GM12891 (cell line): ENCODE measurements at regions not wholly inside any gene's neighbourhood (a gene's known extent, or its start where the extent isn't known, plus 50 kb on each side); places are given as distances from the start of the nearest gene placed in this dataset.
"Not testable (repeated sequence)": the region's sequence is repeated elsewhere in the genome, so short reads cannot be mapped to it uniquely, and the experiment has no call there.

ENCODE experiments used
- DNase-seq: peaks from one replicate; pipeline ENCODE4 v3.0.0; 2011; ENCODE audit warnings: low spot score; ENCODE audit not compliant: insufficient read length
- FAIRE-seq: peaks from 2 replicates; lab custom pipeline; 2011; peaks lifted over from hg19 to GRCh38; lab: Jason Lieb, UNC
- PAX5 ChIP-seq: IDR thresholded peaks from 2 replicates; pipeline ENCODE4 v1.6.1; 2011; ENCODE audit warnings: low read length, moderate library complexity, mild to moderate bottlenecking; ENCODE audit not compliant: insufficient read depth, severe bottlenecking
- POLR2A ChIP-seq: IDR thresholded peaks from 2 replicates; pipeline ENCODE4 v1.6.1; 2011; ENCODE audit warnings: low read depth, low read length, control low read depth
- POLR2AphosphoS5 ChIP-seq: IDR thresholded peaks from 2 replicates; pipeline ENCODE4 v1.6.1; 2011; ENCODE audit warnings: low read depth, low read length, control low read depth
- POU2F2 ChIP-seq: IDR thresholded peaks from 2 replicates; pipeline ENCODE4 v1.6.1; 2011; ENCODE audit warnings: low read depth, mild to moderate bottlenecking, control low read depth, low read length, moderate library complexity
- SPI1 ChIP-seq: IDR thresholded peaks from 2 replicates; pipeline ENCODE4 v1.6.1; 2011; ENCODE audit warnings: low read depth, low read length, control low read depth
- TAF1 ChIP-seq: IDR thresholded peaks from 2 replicates; pipeline ENCODE4 v1.6.1; 2011; ENCODE audit warnings: low read depth, low read length, control low read depth

DNA sequence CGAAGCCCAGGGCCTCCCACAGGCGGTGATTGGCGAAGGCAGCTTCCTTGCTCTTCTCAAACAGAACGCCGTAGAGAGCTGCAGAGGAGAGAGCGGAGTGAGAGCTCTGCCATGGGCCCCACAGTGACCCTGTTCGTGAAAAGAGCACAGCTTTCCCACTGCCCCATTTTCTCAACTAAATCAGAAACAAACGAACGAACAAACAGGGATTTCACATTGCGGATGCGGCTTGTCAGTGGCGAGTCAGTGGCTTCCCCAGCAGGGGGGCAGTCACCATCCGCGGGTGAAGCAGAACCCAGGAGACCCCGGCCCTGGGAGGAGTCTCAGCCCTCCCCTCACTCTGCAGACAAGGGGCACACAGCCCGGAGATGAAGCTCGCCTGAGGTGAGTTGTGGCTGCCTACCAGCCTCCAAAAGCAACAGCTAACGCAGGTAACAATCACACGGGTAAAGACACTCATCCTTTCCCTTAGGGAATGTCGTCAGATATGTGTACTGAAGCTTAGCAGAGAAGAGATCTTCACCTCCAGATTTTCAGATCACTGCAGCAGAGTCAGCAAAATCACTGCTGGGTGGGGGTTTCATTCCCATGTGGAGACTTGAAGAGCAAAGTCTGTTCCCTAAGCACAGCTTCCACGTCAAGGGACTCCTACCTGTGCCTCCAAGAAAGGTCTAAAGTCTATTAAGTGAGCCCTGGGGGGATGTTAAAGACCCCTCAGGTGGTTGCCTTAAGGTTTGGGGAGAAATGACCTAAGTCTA lies 51.2 kb upstream of the GPR31 start:
- TF ChIP-seq SPI1 (no peak), TAF1 (no peak), POLR2AphosphoS5 (no peak), POU2F2 (no peak), PAX5 (no peak), POLR2A (no peak)
- DNase-seq (no peak), FAIRE-seq (no peak)

DNA sequence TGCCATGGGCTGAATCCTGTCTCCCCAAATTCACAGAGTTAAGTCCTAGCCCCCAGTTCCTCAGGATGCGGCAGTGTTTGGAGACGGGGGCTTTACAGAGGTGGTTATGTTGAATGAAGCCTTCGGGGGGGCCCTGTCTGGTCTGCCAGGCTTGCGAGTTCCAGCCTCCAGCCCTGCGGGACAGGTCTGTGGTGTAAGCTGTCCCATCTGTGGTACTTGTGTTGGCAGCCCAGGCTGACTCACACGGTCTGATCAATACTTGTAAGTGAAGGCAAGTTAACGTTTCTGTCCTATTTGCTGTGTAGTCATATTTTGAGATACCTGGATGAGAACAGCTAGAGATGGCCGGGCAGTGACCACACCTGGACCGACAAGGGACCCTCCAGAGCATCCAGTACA lies 51.8 kb upstream of the GPR31 start:
- FAIRE-seq (no peak), DNase-seq (no peak)
- no peak for TF ChIP-seq POLR2AphosphoS5
- no peak for TF ChIP-seq POU2F2
- TF ChIP-seq TAF1: no peak
- no peak for TF ChIP-seq PAX5
- TF ChIP-seq POLR2A: no peak
- TF ChIP-seq SPI1: no peak

DNA sequence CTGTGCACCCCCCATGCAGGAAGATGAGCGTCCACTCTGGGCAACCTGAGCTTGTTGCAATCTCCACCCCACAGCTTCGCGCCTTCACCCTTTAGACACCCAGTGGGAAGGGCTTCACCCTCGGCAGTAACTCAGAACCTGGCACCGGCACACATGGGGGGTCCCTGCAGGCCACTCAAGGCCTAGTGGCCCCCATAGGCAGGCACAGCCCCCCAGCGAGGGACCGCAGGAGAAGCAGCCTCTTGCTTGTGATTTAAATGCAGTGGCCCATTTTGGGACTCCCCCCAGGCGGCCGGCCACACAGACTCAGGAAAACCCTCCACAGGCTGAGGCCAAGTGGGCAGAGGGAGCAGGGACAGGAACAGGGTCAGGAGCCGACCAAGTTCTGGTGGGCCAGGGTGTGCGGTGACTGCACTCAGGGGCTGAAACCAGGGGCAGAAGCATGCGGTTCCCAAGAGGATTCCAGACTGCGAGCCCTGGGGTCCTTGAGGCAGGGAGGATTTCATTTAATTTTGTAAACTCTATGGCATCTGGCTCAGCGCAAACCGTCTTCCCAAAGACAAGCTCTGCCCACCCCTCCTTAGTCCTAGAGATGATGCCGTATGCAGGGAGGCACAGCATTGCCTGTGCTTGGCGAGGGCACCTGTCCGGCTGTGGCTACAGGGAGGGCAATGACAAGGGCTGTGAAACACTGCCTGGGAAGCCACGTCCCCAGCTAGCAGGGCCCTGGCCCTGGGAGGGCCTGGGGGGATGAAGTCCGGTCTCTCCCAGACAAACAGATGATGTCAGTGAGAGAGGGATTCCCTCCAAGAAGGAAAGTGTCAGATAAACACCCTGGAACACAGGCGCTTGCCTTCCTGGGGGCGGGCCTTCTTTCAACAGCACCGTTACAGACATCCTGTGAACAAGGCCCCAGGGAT lies 52.9 kb upstream of the GPR31 start:
- FAIRE-seq: no peak
- DNase-seq: no peak
- TF ChIP-seq POLR2AphosphoS5 (no peak), POU2F2 (no peak), POLR2A (no peak)

DNA sequence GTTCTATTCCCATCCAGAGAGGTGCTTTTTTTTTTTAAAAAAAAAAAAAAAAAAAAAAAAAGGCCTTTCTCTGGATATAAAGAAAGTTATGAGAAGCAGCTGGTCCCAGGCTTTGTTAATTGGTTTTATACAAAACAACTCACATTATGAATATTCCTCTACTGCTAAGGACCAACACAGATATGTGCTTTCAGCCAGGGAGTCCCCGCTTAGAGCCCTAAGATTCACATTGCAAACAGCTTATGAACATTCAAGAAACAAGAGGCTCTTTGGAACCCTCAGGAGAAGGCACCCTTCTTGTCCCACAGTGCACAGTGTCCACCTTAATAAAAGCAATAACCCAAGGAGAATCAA lies 53.5 kb upstream of the GPR31 start:
- DNase-seq (no peak), FAIRE-seq (no peak)
- TF ChIP-seq TAF1: no peak
- no peak for TF ChIP-seq POLR2A
- no peak for TF ChIP-seq POLR2AphosphoS5
- TF ChIP-seq SPI1: no peak
- TF ChIP-seq PAX5: no peak
- no peak for TF ChIP-seq POU2F2

DNA sequence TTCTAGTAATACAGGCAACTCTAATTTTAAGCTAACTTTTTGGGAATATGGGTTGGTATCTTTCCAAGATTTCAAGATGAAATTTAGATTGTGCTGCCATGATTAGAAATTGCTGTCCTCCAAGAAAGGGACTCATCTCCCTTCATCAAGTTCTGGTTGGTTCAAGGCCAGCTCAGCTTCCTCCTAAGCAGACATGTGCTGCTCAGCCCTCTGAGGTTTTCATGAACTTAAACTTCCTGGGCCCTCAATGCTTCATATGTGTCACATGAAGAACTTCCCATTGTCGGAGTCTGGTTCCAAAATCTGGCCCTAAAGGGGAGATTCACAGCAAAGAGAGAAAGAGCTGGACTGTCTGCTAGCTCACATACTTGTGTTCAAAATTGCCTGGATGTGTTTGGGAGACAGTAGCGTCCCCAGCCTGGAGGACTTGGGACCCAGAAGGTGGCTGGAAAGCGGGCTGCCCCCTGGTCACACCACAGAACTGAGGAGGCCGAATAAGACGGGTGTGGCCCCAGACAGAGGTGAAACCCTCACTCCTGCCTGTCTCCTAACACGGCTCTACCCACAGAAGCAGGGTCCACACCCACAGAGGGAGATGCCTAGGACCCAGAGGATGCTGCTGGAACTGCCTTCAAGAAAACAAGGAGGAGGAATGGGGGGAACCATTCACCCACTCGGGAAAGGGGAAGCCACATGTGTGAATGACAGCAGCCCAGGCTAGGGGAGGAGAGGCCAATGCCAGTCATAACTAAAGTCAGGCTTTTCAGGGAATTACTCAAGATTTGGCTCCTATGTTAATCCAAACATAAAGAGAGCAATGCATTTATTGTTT lies 54.3 kb upstream of the GPR31 start:
- TF ChIP-seq POLR2A (no peak), TAF1 (no peak), SPI1 (no peak), POU2F2 (no peak), PAX5 (no peak), POLR2AphosphoS5 (no peak)
- FAIRE-seq (no peak), DNase-seq (no peak)

DNA sequence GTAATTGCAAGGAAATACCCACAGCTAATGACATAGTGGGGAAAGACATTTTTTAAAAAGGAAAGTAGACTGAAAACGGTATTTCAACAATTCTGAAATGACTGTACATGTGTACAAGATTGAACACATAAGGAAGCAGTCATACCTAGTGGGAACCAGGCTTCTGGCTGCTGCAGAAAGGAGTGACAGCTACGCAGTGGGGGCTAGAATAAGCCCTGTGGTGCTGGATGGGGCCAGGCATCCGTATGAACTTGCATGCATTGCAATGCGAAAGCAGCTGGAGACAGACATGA lies 54.9 kb upstream of the GPR31 start:
- no peak for DNase-seq
- FAIRE-seq: no peak
- TF ChIP-seq SPI1: no peak

DNA sequence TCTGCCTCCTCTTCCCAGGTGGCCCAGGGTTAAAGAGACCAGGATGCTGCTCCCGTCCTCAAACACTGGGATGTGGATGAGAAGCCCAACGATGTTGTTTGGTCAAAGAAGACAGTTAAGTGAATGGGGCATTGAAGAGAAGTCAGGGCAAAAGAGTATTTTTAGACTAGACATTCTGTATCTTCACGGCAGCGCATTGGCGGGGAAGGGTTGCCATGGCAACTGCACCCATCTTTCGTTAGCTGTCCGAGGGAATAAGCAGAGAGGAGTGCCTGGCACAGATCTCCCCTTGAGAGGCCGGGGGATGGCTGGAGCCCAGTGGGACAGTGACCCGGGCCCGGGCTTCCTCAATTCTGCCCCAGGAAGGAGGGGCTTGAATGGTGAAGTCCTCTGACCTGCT lies 56.4 kb upstream of the GPR31 start:
- FAIRE-seq (no peak), DNase-seq (no peak)
- no peak for TF ChIP-seq PAX5
- TF ChIP-seq POU2F2: no peak
- no peak for TF ChIP-seq SPI1
- no peak for TF ChIP-seq POLR2AphosphoS5
- TF ChIP-seq TAF1: no peak
- no peak for TF ChIP-seq POLR2A

DNA sequence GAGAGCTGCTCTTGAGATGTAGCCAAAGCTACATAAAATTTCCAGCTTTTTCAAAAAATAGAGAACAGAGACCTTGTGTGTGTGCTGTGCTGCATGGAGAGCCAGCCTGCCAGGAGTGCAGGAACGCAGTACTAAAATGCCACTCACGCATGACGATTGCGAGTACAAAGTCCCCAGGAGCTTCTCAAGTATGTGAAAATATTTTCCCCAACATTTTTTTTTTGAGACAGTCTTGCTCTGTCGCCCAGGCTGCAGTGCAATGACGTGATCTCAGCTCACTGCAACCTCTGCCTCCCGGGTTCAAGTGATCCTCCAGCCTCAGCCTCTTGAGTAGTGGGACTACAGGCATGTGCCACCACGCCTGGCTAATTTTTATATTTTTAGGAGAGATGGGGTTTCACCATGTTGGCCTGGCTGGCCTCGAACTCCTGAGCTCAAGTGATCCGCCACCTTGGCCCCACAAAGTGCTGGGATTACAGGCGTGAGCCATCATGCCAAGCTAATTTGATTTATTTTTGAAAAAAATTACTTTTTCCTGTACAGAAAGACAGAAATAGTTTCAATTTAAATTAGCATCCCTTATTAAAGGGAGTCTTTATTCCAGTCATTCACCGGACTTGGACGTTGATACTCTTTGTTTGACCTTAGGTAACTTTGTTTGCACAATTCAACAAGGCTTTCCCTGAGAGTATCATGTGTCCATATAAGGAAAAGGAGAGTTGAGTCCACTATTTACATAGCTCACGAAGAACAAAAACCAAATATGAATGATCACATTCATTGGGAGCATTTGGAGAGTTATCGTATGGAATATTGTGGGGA lies 57.9 kb upstream of the GPR31 start:
- DNase-seq, FAIRE-seq: not testable (repeated sequence)

DNA sequence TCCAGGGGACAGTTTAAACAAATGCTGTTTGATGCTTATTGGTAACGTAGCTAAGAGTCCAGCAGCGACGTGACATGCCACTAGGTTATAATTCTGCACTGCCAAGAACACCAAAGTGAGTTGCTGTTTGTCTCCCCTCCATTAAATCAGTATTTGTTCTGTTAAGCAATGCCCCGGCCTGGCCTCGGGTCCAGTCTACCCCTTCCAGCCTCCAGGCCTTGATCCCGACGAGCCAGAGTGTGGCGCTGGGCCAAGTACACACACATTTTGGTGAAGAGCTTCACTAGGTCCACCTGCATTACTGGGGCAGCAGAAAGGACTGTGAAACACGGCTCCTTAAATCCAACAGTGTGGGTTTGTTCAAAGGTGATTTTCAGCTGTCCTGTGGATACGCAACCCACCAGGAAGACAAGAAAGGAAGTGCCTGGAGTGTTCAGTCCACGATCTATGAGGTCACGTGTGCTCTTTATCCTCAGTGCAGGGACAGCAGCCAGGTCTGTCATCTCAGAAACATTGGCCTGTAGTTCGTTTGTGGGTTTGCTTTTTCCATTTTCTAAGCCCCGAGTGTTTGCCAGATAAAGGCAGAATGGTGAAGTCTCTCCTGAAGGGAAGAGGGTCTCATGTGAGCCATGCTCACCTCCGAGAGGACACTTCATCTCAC lies 58.7 kb upstream of the GPR31 start:
- peak; percentile 51 for FAIRE-seq

DNA sequence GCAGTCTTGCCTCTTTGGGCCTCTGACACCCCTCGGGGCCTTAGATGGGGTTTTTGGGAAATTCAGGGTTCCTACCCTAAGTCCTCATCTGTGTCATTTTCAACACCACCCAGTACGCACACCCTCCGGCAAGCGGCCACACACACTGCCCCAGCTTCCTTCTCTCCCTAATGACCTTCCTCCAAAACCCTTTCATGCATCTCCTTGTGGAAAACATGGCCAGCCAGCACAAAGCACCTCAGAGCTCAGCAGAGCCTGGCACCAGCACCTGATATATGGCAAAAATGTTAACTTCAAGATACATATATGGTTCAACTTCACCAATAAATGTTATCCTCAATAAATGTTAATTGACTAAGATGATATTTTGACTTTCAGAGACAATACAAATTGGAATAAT lies 59.3 kb upstream of the GPR31 start:
- FAIRE-seq, DNase-seq: not testable (repeated sequence)

More for the DNA sequence above, 58.7 kb upstream of the GPR31 start:
- DNase-seq: not testable (repeated sequence)

DNA sequence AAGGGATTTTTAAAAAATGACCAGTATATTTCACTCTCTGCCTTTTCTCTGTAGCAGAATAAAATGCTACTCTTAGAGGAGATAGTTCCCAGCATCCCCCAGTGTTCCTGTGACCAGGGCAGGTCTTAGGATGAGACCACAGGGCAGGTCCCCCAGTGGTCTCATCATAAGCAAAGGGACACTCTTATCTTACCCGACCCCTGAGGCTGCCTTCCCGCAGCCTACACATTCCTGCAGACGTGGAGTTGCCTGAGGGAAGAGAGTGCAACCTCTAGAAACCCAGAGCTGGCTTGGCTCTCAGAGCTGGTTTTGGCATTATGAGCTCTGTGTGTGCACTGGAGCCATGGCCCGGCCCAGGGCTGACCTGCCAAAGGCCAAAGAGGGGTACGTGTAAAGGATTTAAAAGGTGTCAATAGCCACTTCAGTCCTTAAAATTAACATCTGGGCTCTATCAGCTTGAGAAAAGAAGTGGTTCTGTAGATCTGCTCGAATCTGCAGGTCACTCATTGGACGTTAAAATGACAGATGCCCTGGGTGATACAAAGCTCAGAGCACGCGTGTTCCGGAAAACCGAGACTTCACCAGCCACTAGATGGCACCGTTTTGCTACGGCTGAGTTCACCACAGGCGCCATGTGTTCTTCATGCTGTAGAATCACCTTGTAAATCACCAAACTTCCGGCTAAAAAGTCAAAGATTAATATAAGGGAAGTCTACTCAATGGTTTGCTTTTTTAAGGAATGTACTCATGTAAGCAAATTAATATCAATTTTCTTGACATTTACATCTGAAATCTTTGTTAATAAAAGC lies 60.4 kb upstream of the GPR31 start:
- FAIRE-seq: peak; percentile 92
- DNase-seq: not testable (repeated sequence)

DNA sequence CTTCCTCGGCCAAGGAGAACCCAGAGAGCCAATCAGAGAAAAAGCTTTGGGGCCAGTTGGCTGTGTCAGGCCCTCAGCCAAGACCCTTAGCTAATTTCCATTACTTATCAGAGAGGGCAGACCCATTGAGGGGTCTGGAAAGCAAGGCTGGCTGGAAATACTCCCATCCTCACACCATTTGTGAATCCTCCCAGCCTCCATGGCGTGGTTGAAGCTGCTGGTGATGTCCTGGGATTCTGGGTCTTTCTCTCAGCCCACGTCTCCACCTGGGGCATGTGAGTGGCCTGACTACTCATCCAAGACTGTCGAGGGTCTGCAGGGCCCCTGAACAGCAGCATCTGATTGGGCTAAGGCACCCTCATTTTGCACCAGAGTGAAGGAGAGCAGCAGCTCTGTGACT lies 61.3 kb upstream of the GPR31 start:
- FAIRE-seq, DNase-seq: not testable (repeated sequence)
